HCT116 (cell line): ENCODE measurements at regions not wholly inside any gene's neighbourhood (a gene's known extent, or its start where the extent isn't known, plus 50 kb on each side); places are given as distances from the start of the nearest gene placed in this dataset.
A peak's percentile ranks its signal among the peaks of the same experiment; 100 is the strongest.

Experiments
- ATAC-seq: fragments of 200-7000 bp; cut with Tn5 transposase; 2 replicates; pipeline ENCODE4 v1.9.1; 2020; ENCODE audit warnings: mild to moderate bottlenecking, moderate library complexity
- BruUV-seq: library from RNA; stranded (reverse); fragments of 400-500 nt; replicated peaks from 2 replicates; lab custom pipeline; 2021; lab: Mats Ljungman, UMichigan
- CTCF ChIA-PET: fragments of 300-600 bp; sonication (Branson Sonifier 250); formaldehyde crosslinking; loops from one replicate; lab custom pipeline; 2021; ENCODE audit warnings: antibody characterized with exemption; lab: Charles Lee
- POLR2A ChIA-PET: fragments of 300-600, 350-600 bp; sonication (Branson Sonifier 250); formaldehyde crosslinking; loops from one replicate; lab custom pipeline; 2021; ENCODE audit warnings: antibody characterized with exemption; lab: Charles Lee
- RAD21 ChIA-PET, 2 experiments: fragments of 300-600 bp; sonication (Branson Sonifier 250); formaldehyde crosslinking; loops; one replicate each; lab custom pipeline; 2023; ENCODE audit warnings: low total read pairs in 2 of 2; ENCODE audit not compliant: uncharacterized antibody in 2 of 2, unreplicated experiment in 2 of 2, low non-redundant PET in 1 of 2; lab: Charles Lee
- DNase-seq: peaks from one replicate; pipeline ENCODE4 v3.0.0-alpha.2; 2010; ENCODE audit warnings: low read depth, low spot score
- H2AFZ ChIP-seq: fragments of 200-600 bp; shearing (Covaris generic), sonication (generic); 2 replicates; pipeline ENCODE4 v1.6.1; 2017; ENCODE audit warnings: low read depth, mixed run types, mixed read lengths, antibody characterized with exemption, low read length; ENCODE audit not compliant: poor library complexity, severe bottlenecking
- H3K27ac ChIP-seq: 2 replicates; pipeline ENCODE4 v1.5.1; 2012; ENCODE audit warnings: low read depth, low read length
- H3K27me3 ChIP-seq: fragments of 200-600 bp; sonication (generic); 2 replicates; pipeline ENCODE4 v1.6.1; 2016; ENCODE audit warnings: mixed run types, low read length, mixed read lengths; ENCODE audit not compliant: insufficient read depth
- H3K36me3 ChIP-seq, 2 experiments: fragments of 200-500 bp in 1 of 2; fragments of 200-600 bp in 1 of 2; sonication (Bioruptor generic) in 1 of 2; sonication (generic) in 1 of 2; 2 replicates each; pipeline versions ENCODE4 v1.5.1 to v1.6.1; 2014 to 2016; ENCODE audit warnings: low read length in 2 of 2, inconsistent platforms in 1 of 2, mixed read lengths in 1 of 2, mixed run types in 1 of 2; ENCODE audit not compliant: insufficient read depth in 2 of 2, control insufficient read depth in 1 of 2
- H3K4me1 ChIP-seq, 2 experiments: fragments of 200-600 bp in 1 of 2; sonication (generic) in 1 of 2; 2 replicates each; pipeline versions ENCODE4 v1.5.1 to v1.6.1; 2012 to 2017; ENCODE audit warnings: low read length in 2 of 2, inconsistent platforms in 1 of 2, mild to moderate bottlenecking in 1 of 2, mixed read lengths in 1 of 2, mixed run types in 1 of 2, moderate library complexity in 1 of 2; ENCODE audit not compliant: insufficient read depth in 2 of 2, control insufficient read depth in 1 of 2
- H3K4me2 ChIP-seq: fragments of 200-600 bp; sonication (generic); 2 replicates; pipeline ENCODE4 v1.6.1; 2017; ENCODE audit warnings: mixed run types, low read length, mixed read lengths
- H3K4me3 ChIP-seq, 2 experiments: fragments of 200-600 bp in 1 of 2; sonication (generic) in 1 of 2; replicated peaks in 1 of 2; 2 replicates each; pipeline ENCODE4 v1.5.1; 2011 to 2016; ENCODE audit warnings: low read length in 2 of 2, control low read depth in 1 of 2, low read depth in 1 of 2, mild to moderate bottlenecking in 1 of 2, mixed read lengths in 1 of 2, mixed run types in 1 of 2
- H3K79me2 ChIP-seq: fragments of 200-600 bp; sonication (generic); 2 replicates; pipeline ENCODE4 v1.6.1; 2017; ENCODE audit warnings: mild to moderate bottlenecking, mixed run types, low read length, moderate library complexity, mixed read lengths; ENCODE audit not compliant: insufficient read depth
- H3K9ac ChIP-seq: fragments of 200-600 bp; sonication (generic); 2 replicates; pipeline ENCODE4 v1.6.1; 2016; ENCODE audit warnings: low read length, mixed read lengths
- H3K9me2 ChIP-seq: fragments of 200-600 bp; sonication (generic), shearing (Covaris generic); 2 replicates; pipeline ENCODE4 v1.6.1; 2017; ENCODE audit warnings: mixed run types, mild to moderate bottlenecking, moderate library complexity; ENCODE audit not compliant: insufficient read depth
- H3K9me3 ChIP-seq, 2 experiments: fragments of 200-500 bp in 1 of 2; fragments of 200-600 bp in 1 of 2; sonication (Bioruptor generic) in 1 of 2; sonication (generic) in 1 of 2; 2 replicates each; pipeline ENCODE4 v1.6.1; 2014 to 2017; ENCODE audit warnings: low read length in 2 of 2, mixed read lengths in 2 of 2, inconsistent platforms in 1 of 2, low read depth in 1 of 2, mild to moderate bottlenecking in 1 of 2, mixed run types in 1 of 2, moderate library complexity in 1 of 2; ENCODE audit not compliant: control insufficient read depth in 1 of 2, insufficient read depth in 1 of 2
- H4K20me1 ChIP-seq: fragments of 200-600 bp; sonication (generic), shearing (Covaris generic); 2 replicates; pipeline ENCODE4 v1.6.1; 2017; ENCODE audit warnings: mixed run types, mild to moderate bottlenecking, moderate library complexity; ENCODE audit not compliant: insufficient read depth
- CBX3 ChIP-seq: IDR thresholded peaks from 2 replicates; pipeline ENCODE4 v1.6.1; 2012; ENCODE audit warnings: low read depth
- CEBPB ChIP-seq: IDR thresholded peaks from 2 replicates; pipeline ENCODE4 v1.6.1; 2012; ENCODE audit warnings: low read depth
- ELF1 ChIP-seq: IDR thresholded peaks from 2 replicates; pipeline ENCODE4 v1.6.1; 2012; ENCODE audit warnings: low read depth, borderline replicate concordance
- EZH2 ChIP-seq: fragments of 200-600 bp; sonication (generic); IDR thresholded peaks from 2 replicates; pipeline ENCODE4 v1.6.1; 2017; ENCODE audit warnings: antibody characterized with exemption, mixed run types
- EZH2phosphoT487 ChIP-seq: fragments of 200-600 bp; IDR thresholded peaks from 2 replicates; pipeline ENCODE4 v1.6.1; 2018; ENCODE audit warnings: antibody characterized with exemption, borderline replicate concordance
- RAD21 ChIP-seq: IDR thresholded peaks from 2 replicates; pipeline ENCODE4 v1.6.1; 2012; ENCODE audit warnings: low read depth, mild to moderate bottlenecking
- SP1 ChIP-seq: IDR thresholded peaks from 2 replicates; pipeline ENCODE4 v1.6.1; 2012; ENCODE audit warnings: low read depth
- SRF ChIP-seq: IDR thresholded peaks from 2 replicates; pipeline ENCODE4 v1.6.1; 2012; ENCODE audit warnings: low read depth
- ZFX ChIP-seq: fragments of 450-650 bp; IDR thresholded peaks from 2 replicates; pipeline ENCODE4 v1.6.1; 2017
- intact Hi-C: fragments of 100-400 bp; cut with micrococcal nuclease; formaldehyde crosslinking; loops from 2 replicates; pipeline ENCODE4 v1.10.0; 2022
- TF ChIP-seq, protein P1 (sequence below): IDR thresholded peaks from 2 replicates; pipeline ENCODE4 v1.6.1; 2012
- TF ChIP-seq, protein P2 (sequence below): IDR thresholded peaks from 2 replicates; pipeline ENCODE4 v1.6.1; 2012
- TF ChIP-seq, protein P3 (sequence below): IDR thresholded peaks from 2 replicates; pipeline ENCODE4 v1.6.1; 2011; ENCODE audit warnings: mild to moderate bottlenecking, low read length, moderate library complexity; ENCODE audit not compliant: insufficient replicate concordance; ENCODE audit errors: extremely low read depth

DNA sequence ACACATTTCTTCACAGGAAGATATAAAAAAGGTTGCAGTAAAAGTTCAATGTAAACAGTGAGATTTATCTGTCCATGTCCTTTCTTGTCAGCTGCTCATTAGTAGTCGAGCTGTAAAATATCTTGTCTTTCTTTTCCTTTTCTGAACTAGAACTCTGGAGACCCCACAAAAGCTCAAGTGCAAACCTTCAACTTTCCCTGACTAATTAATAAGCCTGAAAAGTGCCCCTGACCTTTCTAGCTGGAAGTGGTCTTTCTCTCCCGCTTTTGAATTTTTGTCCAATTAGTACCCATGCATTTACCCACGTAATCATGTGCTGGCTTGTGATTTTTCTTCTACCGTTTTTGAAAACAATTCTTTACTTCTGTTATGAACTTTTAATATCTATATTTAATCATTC lies 63.6 kb upstream of the EHBP1 start:
- no peaks in the 10 kb centered on the region for H4K20me1 ChIP-seq
- H3K9me3 ChIP-seq, result no peaks in the 10 kb centered on the region; a peak in 1 of 4 replicates
- no peaks in the 10 kb centered on the region for H3K79me2 ChIP-seq
- H3K27ac ChIP-seq, result no peak overlapping the region
- no peak overlapping the region for H3K9ac ChIP-seq
- no peaks in the 10 kb centered on the region for H3K4me1 ChIP-seq
- H2AFZ ChIP-seq, result peak overlapping the region; percentile 88
- H3K4me2 ChIP-seq, result no peak overlapping the region
- ChIA-PET POLR2A (no interaction called here), CTCF (no interaction called here), RAD21 (no interaction called here)
- no peaks in the 10 kb centered on the region for H3K27me3 ChIP-seq
- BruUV-seq, result no TSS peak
- TF ChIP-seq, protein P1, sequence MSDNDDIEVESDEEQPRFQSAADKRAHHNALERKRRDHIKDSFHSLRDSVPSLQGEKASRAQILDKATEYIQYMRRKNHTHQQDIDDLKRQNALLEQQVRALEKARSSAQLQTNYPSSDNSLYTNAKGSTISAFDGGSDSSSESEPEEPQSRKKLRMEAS, result no peak
- no peak for TF ChIP-seq SRF
- no peak for TF ChIP-seq RAD21
- TF ChIP-seq EZH2phosphoT487, result no peak
- TF ChIP-seq SP1, result no peak
- TF ChIP-seq CBX3, result no peak
- TF ChIP-seq, protein P2, sequence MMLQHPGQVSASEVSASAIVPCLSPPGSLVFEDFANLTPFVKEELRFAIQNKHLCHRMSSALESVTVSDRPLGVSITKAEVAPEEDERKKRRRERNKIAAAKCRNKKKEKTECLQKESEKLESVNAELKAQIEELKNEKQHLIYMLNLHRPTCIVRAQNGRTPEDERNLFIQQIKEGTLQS, result no peak
- TF ChIP-seq ZFX, result no peak
- TF ChIP-seq CEBPB, result no peak
- TF ChIP-seq EZH2, result no peak
- TF ChIP-seq, protein P3, sequence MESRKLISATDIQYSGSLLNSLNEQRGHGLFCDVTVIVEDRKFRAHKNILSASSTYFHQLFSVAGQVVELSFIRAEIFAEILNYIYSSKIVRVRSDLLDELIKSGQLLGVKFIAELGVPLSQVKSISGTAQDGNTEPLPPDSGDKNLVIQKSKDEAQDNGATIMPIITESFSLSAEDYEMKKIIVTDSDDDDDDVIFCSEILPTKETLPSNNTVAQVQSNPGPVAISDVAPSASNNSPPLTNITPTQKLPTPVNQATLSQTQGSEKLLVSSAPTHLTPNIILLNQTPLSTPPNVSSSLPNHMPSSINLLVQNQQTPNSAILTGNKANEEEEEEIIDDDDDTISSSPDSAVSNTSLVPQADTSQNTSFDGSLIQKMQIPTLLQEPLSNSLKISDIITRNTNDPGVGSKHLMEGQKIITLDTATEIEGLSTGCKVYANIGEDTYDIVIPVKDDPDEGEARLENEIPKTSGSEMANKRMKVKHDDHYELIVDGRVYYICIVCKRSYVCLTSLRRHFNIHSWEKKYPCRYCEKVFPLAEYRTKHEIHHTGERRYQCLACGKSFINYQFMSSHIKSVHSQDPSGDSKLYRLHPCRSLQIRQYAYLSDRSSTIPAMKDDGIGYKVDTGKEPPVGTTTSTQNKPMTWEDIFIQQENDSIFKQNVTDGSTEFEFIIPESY, result no peak
- no peak for TF ChIP-seq ELF1
- ATAC-seq (no peak), DNase-seq (no peak)
- intact Hi-C loops, result no loop called here
- no peaks in the 10 kb centered on the region for H3K9me2 ChIP-seq
- no peak overlapping the region for H3K4me3 ChIP-seq
- H3K36me3 ChIP-seq, result no peaks in the 10 kb centered on the region
